Eye (tissue), 1 donor: ENCODE measurements at regions not wholly inside any gene's neighbourhood (a gene's known extent, or its start where the extent isn't known, plus 50 kb on each side); places are given as distances from the start of the nearest gene placed in this dataset.
A peak's percentile ranks its signal among the peaks of the same experiment; 100 is the strongest.
"Not testable (repeated sequence)": the region's sequence is repeated elsewhere in the genome, so short reads cannot be mapped to it uniquely, and the experiment has no call there.

Experiments
- DNase-seq: peaks from one replicate; pipeline ENCODE4 v3.0.0-alpha.2; 2015

- DNase-seq, result no peak
These were observed 135.8 kb upstream of the AFDN start for GRCh38 chr6:167690931-167691330.

DNA sequence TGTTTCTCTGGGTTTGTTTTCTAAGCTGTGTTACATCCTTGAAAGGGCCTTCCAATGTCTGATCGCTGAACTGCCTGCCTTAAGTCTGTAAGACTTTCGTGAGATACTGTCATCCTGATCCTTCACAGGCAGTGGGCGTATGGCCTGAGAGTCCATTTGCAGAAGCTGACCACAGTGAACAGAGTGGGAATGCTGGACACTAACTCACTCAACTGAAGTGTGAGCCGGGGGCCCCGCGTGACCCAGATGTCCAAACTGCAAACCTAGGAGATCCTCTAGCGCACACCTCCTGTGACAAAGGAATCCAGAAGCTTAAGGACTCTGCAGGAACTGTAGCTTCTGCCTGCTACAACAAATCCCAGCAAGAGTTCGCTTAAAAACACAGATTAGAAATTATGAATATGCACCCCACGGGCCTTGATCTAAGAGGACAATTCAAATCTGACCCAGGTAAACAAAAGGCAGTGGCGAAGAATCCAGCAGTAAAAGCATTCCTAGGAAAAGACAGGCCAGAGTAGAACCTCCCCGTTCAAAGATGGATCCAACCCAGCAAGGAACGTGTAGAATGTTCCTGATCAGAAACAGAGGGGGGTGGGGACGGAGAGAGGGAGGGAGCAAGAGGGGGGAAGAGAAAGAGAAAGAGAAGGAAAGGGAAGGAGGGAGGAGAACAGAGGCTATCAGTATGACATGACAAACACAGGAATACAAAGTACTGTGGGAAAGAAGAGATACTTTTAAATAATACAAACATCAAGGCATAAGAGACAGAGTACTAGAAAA lies 135.0 kb upstream of the AFDN start:
- DNase-seq, result no peak

DNA sequence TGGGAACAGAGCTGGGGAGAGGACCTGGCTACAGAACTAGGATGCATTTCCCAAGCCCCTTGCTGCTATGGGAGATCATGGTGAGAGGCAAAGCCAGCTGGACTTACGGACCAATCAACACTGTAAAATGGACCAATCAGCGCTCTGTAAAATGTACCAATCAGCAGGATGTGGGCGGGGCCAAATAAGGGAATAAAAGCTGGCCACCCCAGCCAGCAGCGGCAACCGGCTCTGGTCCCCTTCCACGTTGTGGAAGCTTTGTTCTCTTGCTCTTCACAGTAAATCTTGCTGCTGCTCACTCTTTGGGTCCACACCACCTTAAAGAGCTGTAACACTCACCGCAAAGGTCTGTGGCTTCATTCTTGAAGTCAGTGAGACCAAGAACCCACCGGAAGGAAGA lies 133.2 kb upstream of the AFDN start:
- not testable (repeated sequence) for DNase-seq

DNA sequence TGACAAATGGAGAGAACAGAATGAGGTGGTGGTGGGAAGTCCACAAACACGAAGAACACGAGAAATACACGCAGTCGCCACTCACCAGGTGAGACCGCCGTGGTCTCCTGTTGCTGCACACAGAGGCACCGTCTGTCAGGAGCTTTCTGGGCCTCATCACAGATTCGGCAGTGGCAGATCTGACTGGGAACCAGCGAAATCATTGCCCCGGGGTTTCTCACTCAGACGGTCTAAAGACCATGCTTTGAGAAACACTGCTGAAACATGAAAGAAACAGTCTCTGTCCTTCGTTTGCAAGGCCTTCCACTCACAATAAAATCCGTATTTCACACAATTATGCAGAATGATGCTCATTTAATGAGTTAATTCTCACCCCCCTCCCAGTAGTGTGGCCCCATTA lies 130.9 kb upstream of the AFDN start:
- no peak for DNase-seq

DNA sequence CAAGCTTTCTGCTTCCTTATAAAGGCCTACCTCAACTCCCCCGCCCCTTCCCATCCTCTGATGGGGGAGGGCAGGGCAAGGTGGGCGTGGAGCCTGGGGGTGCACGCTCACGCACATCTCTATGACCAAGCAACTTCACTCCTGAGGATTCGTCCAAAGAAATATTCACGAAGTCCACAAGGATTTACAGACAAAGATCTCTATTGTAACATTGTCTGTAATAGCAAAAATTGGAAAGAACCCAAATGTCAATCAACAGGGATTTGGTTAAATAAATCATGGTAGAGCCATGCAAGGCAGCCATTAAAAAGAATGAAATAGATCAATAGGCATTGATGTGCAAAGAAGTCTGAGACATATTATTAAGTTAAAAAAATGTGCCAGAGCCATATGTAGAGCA lies 130.4 kb upstream of the AFDN start:
- no peak for DNase-seq

GRCh38 chr6:167697316-167697715 lies 129.4 kb upstream of the AFDN start:
- peak; percentile 78 for DNase-seq

DNA sequence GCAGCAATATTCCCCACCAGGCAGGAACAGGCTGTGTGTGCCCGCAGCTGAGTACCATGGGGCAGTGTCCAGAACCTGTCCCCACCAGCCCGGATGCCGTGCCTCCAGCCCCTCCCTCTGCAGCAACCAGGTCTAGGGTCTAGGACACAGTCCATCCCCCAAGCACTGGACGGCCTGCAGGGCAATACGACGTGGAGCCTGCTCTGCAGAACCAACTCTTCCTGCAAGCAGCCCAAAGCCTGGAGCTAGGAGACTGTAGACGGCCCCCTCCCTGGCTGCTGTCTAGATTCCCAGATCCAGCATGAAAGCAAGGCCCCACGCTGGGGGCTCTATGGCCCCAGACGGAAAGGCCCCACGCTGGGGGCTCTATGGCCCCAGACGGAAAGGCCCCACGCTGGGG lies 128.2 kb upstream of the AFDN start:
- DNase-seq, result no peak

DNA sequence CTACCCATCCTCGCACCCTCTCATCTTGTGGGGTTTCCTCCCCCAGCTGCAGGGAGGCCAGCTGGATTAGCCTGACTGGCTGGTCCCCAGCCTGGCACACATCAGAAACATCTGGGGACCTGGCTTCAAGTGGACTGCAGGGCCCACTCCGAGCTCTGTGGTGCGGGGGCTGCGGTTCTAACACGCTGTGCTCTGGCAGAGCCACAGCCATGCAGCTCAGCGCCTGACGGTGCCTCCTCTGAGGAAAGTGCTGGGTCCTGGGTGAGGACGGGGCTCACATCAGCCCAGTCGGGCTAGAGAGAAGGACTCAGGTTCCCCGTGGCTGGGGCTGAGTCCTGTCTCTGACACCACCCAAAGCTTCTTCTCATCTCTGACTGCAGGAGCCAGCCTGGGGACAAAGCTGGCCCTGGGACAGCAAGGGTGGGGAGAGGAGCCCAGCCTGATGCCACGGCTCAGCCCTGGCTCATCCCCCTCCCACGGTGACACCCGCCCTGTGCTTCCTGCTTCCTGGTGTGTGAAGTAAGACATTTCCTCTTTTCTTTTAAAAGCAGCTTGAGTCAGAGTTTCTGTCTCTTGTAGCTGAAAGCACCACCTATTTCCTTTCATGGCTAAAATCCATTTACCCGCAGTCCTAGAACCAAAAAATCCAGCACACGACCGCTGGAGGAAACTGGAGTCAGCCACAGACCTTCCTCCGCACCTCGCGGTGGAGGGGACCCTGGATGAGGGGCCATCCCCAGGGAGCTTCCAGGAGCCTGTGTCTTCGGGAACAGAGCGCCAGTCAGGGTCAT lies 127.4 kb upstream of the AFDN start:
- no peak for DNase-seq

DNA sequence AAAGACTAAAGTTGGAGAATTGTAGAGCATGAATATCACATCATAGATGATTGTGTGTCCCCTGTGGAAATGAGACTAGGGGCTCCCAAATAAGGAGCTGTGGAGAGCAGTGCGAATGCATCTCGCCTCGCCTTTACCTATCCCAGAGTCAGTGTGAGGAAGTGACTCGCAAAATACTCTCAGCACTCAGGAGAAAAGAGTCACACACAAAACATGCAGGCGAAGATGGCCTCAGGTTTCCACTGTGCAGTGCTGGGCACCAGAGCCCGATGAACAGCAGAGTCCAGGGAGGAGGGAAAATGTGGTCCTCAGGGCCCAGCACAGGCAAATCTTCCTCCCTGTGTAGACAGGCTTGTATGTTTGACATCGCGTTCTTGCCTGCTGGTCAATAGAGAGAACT lies 126.5 kb upstream of the AFDN start:
- DNase-seq, result no peak

- no peak for DNase-seq
These were observed 125.7 kb upstream of the AFDN start for GRCh38 chr6:167701010-167701409.

- DNase-seq, result no peak
These were observed 124.4 kb upstream of the AFDN start for GRCh38 chr6:167702241-167702827.

GRCh38 chr6:167703347-167703746 lies 123.4 kb upstream of the AFDN start:
- no peak for DNase-seq

DNA sequence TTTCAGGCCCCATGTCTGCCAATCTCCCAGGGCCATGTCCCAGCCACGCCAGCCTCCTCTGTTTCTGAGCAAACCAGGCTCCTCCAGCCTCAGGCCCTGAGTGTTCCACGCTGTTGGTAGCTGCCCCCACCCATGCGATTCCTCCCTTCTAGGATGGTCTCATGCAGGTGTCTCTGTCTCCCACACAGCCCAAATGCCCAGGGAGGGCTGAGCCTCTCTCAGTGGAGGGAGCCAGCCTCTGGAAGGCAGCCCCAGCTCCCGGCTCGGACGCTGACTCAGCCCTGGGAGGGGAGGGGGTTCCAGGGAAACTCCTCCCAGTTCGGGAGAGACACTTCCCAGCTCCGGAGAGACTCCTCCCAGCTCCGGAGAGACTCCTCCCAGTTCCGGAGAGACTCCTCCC lies 122.9 kb upstream of the AFDN start:
- no peak for DNase-seq

- no peak for DNase-seq
These were observed 122.3 kb upstream of the AFDN start for GRCh38 chr6:167704396-167704901.

DNA sequence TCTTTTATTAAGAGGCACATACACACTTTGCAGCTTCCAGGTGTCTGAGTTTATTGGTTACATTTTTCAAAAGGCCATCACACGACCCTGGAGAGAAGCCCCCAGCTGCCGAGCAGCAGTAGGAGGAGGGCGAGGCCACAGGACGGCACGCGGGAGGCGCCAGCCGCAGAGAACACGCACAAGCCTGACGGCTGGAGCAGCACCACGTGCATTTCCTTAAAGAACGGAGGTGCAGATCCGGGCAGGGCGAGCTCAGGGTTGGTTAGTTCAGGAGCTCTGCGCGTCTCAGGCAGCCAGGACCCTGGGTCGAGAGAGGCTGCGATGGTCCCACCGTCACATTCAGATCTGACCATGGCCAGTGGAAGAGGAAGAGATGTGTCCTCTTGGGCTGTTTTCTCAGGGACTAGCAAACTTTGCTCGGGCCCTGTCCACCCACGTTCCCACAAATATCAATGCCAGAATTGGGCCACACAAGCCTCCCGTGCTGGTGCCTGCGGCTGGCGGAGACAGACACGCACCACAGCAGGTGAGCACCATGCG lies 121.4 kb upstream of the AFDN start:
- no peak for DNase-seq

GRCh38 chr6:167706313-167707109 lies 120.2 kb upstream of the AFDN start:
- DNase-seq, result no peak

DNA sequence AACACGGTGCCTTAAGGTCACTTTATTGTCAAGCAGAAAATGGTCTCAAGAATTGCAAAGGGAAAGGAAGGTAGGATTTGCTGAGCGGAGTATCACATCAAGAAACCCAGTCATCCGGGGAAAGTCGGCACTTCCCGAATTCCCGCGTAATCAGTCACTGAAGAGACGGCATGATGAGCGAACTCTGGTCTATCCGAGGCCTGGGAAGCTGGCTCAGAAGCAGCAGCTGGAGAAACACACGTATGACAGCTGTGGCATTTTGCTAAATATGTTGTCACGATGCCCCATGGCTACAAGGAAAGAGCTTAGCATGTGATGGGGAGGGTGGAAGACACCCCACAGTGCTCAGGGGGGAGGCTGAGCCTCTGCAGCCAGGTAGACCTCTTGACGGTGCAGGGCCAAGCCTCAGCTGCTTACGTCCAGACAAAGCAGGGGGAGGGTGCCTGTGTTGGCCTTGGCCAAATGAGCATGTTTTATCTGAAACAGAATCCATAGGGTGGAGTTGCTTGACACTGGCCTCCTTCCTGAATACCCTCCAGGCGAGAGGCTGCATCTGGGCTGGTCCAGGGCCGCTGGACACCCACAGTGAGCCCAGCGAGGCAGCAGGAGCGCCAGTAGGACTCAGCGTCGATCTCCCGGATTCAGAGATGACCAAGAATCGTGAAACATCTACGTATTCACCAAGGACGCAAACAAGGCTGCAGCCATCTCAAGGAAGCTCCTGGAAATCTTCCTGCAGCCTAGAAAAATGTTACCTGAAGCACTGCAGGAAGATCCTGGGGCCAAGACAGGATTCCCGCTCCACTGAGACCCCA lies 118.8 kb upstream of the AFDN start:
- peak; percentile 60 for DNase-seq

DNA sequence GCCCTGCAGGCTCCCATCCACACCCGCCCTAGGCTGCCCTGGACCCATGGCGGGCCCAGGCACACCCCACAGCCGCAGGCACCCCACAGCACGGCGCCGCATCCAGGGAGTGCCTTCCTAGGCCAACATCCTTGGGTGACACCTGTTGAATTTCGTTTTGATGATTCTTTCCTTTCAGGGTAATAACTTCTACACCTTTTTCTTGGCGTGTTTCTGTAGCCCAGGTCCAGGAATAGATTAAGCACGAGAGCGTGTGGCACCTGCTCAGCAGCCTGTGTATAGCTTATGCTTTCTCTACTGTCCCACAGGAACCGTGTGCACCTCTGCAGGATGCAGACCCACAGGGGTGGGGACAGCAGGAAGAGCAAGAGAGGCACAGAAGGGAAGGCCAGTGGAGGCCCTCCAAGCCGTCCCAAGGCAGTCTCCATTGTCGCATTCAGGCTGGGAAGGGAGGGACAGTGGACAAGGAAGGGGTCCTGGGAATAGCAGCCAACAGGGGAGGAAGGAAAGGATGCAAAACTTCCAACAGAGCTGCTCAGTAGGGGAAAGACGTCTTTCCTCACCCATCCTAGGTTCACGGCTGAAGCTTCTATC lies 118.1 kb upstream of the AFDN start:
- DNase-seq, result no peak

DNA sequence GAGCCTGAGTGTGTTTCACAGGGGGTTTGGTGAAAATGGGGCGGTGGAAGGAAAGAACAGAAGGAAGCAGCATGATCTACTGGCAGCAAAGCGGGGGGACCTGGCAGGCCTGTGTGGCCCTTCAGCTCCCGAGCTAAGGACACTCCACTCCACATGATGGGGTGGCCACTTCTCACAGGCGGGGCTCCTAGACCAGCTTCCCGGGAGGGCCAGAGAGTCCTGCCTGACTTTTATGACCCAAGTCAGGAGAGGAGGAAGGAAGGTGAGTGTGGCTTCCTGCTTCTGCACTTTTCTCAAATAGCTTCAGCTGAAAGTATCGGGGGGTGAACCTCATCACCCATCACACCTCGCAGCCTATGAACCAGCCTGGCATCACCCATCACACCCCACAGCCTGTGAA lies 117.5 kb upstream of the AFDN start:
- no peak for DNase-seq

DNA sequence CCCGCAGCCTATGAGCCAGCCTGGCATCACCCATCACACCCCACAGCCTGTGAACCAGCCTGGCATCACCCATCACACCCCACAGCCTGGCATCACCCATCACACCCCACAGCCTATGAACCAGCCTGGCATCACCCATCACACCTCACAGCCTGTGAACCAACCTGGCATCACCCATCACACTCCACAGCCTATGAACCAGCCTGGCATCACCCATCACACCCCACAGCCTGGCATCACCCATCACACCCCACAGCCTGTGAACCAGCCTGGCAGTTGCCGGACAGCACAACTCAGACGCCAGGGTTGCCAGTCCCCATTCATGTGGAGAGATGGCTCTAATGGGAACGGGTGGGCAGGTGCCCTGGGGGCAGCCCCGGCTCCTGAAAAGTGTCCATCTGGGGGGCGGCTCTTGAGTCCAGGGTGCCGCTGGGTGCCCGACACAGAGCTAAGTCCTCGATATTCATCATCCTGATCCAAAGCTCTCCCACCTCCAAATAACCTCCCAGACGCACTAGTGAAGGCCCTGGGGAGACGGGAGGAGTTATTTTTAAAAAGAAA lies 116.9 kb upstream of the AFDN start:
- not testable (repeated sequence) for DNase-seq

DNA sequence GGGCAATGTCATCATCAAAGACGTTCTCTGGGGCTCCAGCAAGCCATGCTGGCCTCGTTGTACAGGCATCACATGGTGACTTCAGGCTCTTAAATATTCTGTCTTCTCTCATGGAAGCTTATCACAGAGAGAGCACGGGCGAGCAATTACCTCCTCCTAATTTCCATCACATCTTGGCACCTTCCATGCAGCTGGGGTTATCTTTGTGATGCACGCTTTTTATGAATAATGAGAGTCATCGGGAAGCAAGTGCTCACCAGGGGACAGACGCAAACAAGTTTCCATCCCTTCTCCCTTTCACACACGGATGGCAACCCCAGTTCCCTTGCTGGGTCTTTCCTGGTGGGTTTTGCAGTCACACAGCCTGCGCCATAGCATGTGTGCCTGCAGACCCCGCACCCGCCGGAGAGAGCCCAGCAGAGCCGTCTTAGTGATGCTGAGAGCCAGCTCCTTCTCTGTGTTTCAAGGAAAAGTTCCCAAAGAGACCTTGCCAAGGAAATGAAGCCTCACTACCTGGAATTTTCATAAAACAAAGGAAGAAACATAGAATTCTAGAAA lies 116.3 kb upstream of the AFDN start:
- DNase-seq, result no peak
